ENCODE measurements at regions not wholly inside any gene's neighbourhood (a gene's known extent, or its start where the extent isn't known, plus 50 kb on each side); places are given as distances from the start of the nearest gene placed in this dataset.

GRCh38 chr2:235303499-235304291 is 190.1 kb upstream of the AGAP1 start:
- no peaks in the 10 kb centered on the region for H3K4me1 ChIP-seq
- no peaks in the 10 kb centered on the region for H3K36me3 ChIP-seq
- WGBS, 2 donors: 86 to 89% methylated on average over 18 of the region's 18 CpGs
- TF ChIP-seq POLR2A (IDR thresholded peaks at IDR 0.05) (no peak), CTCF (IDR thresholded peaks at IDR 0.05) (no peak), POLR2AphosphoS5 (IDR thresholded peaks at IDR 0.05) (no peak), EP300 (IDR thresholded peaks at IDR 0.05) (no peak)
- H3K27me3 ChIP-seq: peaks cover 0 to 5% (median 0%) of the 10 kb centered on the region in 3 donors
- H3K27ac ChIP-seq: no peak overlapping the region
- H3K9me3 ChIP-seq: no peaks in the 10 kb centered on the region
- DNase-seq: no peak
- intact Hi-C loops (cut with DNase I): no loop called here
- no peak overlapping the region for H3K4me3 ChIP-seq

GRCh38 chr2:235305678-235306077 is 188.2 kb upstream of the AGAP1 start:
- peaks cover 0 to 5% (median 0%) of the 10 kb centered on the region in 3 donors for H3K27me3 ChIP-seq
- H3K4me1 ChIP-seq: no peaks in the 10 kb centered on the region
- no peak for DNase-seq
- H3K27ac ChIP-seq: no peak overlapping the region
- H3K9me3 ChIP-seq: no peaks in the 10 kb centered on the region
- intact Hi-C loops (cut with DNase I): no loop called here
- H3K4me3 ChIP-seq: no peak overlapping the region
- H3K36me3 ChIP-seq: no peaks in the 10 kb centered on the region
- 89 to 91% methylated on average over 6 of the region's 6 CpGs for WGBS, 2 donors
- TF ChIP-seq POLR2AphosphoS5 (IDR thresholded peaks at IDR 0.05) (no peak), CTCF (IDR thresholded peaks at IDR 0.05) (no peak), POLR2A (IDR thresholded peaks at IDR 0.05) (no peak), EP300 (IDR thresholded peaks at IDR 0.05) (no peak)

GRCh38 chr2:235311044-235311443 is 182.8 kb upstream of the AGAP1 start:
- Histone ChIP-seq H3K9me3 (no peaks in the 10 kb centered on the region), H3K4me3 (no peak overlapping the region), H3K4me1 (no peaks in the 10 kb centered on the region), H3K27ac (no peak overlapping the region), H3K27me3 (no peaks in the 10 kb centered on the region), H3K36me3 (no peaks in the 10 kb centered on the region)
- no peak for DNase-seq
- no peak for TF ChIP-seq POLR2AphosphoS5 (IDR thresholded peaks at IDR 0.05)
- WGBS, 2 donors: 94 to 99% methylated on average over 4 of the region's 4 CpGs
- intact Hi-C loops (cut with DNase I): no loop called here

- intact Hi-C loops (cut with DNase I): no loop called here
Measured at GRCh38 chr2:235312571-235312970, 181.3 kb upstream of the AGAP1 start.

GRCh38 chr2:235314371-235314930 is 179.4 kb upstream of the AGAP1 start:
- no peaks in the 10 kb centered on the region for H3K27me3 ChIP-seq
- no peak overlapping the region for H3K27ac ChIP-seq
- 79 to 83% methylated on average over 11 of the region's 11 CpGs for WGBS, 2 donors
- H3K4me3 ChIP-seq: no peak overlapping the region
- no peaks in the 10 kb centered on the region for H3K4me1 ChIP-seq
- intact Hi-C loops (cut with DNase I): no loop called here
- no peaks in the 10 kb centered on the region for H3K36me3 ChIP-seq
- no peak for TF ChIP-seq POLR2AphosphoS5 (IDR thresholded peaks at IDR 0.05)
- TF ChIP-seq POLR2A (IDR thresholded peaks at IDR 0.05): no peak
- TF ChIP-seq EP300 (IDR thresholded peaks at IDR 0.05): no peak
- TF ChIP-seq CTCF (IDR thresholded peaks at IDR 0.05): no peak
- no peak for DNase-seq
- H3K9me3 ChIP-seq: no peaks in the 10 kb centered on the region

More at GRCh38 chr2:235312571-235312970, 181.3 kb upstream of the AGAP1 start:
- no peak for TF ChIP-seq POLR2AphosphoS5 (IDR thresholded peaks at IDR 0.05)
- H3K36me3 ChIP-seq: no peaks in the 10 kb centered on the region
- no peaks in the 10 kb centered on the region for H3K27me3 ChIP-seq
- H3K27ac ChIP-seq: no peak overlapping the region
- H3K9me3 ChIP-seq: no peaks in the 10 kb centered on the region
- H3K4me3 ChIP-seq: no peak overlapping the region
- DNase-seq: no peak
- WGBS, 2 donors: 7 to 28% methylated on average over 2 of the region's 2 CpGs
- H3K4me1 ChIP-seq: no peaks in the 10 kb centered on the region

Data from sigmoid colon (tissue), 6 donors.